MG63 (cell line): ENCODE measurements at regions not wholly inside any gene's neighbourhood (a gene's known extent, or its start where the extent isn't known, plus 50 kb on each side); places are given as distances from the start of the nearest gene placed in this dataset.

Source experiments
- DNase-seq: peaks from one replicate; pipeline ENCODE4 v3.0.0-alpha.2; 2020
- H3K27me3 ChIP-seq: fragments of 250-450 bp; sonication (Bioruptor Pico); 2 replicates; pipeline ENCODE4 v1.5.1; 2020; ENCODE audit warnings: mild to moderate bottlenecking, moderate library complexity
- H3K36me3 ChIP-seq: fragments of 250-450 bp; sonication (Bioruptor Pico); 2 replicates; pipeline ENCODE4 v1.5.1; 2020; ENCODE audit warnings: mild to moderate bottlenecking, moderate library complexity
- H3K4me3 ChIP-seq: fragments of 250-450 bp; sonication (Bioruptor Pico); 2 replicates; pipeline ENCODE4 v1.5.1; 2020; ENCODE audit warnings: mild to moderate bottlenecking, moderate library complexity
- H3K9me3 ChIP-seq: fragments of 250-450 bp; sonication (Bioruptor Pico); 2 replicates; pipeline ENCODE4 v1.5.1; 2020; ENCODE audit warnings: mild to moderate bottlenecking, moderate library complexity

DNA sequence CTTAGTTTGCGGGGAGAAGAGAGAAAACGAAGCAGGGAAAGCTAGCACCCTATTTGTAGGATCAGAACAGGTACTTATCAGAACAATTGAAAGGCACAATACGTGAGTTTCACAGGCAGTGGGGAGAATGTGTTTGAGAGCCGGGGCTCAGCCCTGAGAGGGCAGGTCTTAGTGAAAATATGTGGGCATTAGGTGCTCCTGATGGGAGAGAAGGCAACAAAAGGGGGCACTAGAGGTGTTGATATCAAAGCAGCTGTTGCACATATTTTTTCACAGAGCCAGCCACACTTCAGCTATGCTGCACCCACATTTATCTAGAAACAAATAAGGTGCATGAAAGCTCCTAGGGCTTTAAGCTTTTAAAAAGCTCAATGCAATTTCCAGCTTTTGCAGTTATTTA is 99.7 kb upstream of the MAN2A1 start:
- no peak for DNase-seq
- Histone ChIP-seq H3K36me3 (no peaks in the 10 kb centered on the region), H3K27me3 (no peaks in the 10 kb centered on the region), H3K4me3 (no peak overlapping the region), H3K9me3 (no peaks in the 10 kb centered on the region)

DNA sequence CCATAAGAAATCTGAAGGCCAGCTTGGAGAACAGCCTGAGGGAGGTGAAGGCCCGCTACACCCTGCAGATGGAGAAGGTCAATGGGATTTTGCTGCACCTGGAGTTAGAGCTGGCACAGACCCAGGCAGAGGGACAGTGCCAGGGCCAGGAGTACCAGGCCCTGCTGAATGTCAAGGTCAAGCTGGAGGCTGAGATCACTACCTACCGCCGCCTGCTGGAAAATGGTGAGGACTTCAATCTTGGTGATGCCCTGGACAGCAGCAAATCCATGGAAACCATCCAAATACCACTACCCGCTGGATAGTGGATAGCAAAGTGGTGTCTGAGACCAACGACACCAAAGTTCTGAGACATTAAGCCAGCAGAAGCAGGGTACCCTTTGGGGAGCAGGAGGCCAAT is 100.5 kb upstream of the MAN2A1 start:
- DNase-seq, result no peak
- Histone ChIP-seq H3K36me3 (no peaks in the 10 kb centered on the region), H3K27me3 (no peaks in the 10 kb centered on the region), H3K9me3 (no peaks in the 10 kb centered on the region), H3K4me3 (no peak overlapping the region)

DNA sequence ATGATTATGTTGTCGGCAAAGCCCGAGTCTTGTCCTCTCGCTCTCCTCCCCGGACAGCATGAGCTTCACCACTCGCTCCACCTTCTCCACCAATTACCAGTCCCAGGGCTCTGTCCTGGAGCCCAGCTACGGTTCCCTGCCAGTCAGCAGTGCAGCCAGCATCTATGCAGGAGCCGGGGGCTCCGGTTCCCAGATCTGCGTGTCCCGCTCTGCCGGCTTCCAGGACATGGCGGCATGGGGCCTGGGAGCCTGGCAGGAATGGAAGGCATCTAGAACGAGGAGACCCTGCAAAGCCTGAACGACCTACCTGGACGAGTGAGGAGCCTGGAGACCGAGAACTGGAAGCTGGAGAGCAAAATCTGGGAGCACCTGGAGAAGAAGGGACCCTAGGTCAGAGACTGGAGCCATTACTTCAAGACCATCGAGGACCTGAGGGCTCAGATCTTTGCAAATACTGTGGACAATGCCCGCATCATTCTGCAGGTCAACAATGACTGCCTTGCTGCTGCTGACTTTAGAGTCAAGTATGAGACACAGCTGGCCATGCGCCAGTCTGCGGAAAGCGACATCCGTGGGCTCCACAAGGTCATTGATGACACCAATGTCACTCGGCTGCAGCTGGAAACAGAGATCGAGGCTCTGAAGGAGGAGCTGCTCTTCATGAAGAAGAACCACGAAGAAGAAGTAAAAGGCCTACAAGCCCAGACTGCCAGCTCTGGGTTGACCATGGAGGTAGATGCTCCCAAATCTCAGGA is 101.3 kb upstream of the MAN2A1 start:
- H3K27me3 ChIP-seq, result no peaks in the 10 kb centered on the region
- no peaks in the 10 kb centered on the region for H3K9me3 ChIP-seq

DNA sequence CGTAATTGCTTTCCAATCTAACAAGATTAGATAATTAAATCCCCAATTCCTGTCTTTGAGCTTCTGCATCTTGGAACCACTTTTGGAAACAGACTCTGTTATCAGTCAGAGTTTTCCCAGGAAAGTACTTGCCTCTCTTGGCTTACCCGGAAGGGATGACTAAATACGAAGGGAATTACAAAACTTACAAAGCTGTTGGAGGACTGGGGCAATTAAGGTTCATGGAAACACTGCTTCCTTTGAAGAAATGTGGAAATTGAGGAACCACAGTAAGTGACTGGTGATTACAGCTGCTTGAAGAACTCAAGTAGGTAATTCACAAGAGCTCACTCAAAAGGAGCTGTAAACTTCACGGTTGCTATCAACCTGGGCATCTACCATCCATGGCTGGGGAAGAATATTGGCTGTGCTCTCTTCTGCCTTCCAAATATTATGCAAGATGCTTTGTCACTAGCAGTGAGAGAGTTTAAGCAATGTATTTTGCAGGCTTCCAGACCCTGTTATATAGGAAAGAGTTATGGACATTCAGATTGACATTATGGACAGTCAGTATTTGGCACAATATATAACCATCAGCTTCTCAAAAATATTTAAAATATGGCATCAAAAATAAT is 104.6 kb upstream of the MAN2A1 start:
- DNase-seq, result no peak
- Histone ChIP-seq H3K36me3 (no peaks in the 10 kb centered on the region), H3K4me3 (no peak overlapping the region)

More for the DNA sequence above, 101.3 kb upstream of the MAN2A1 start:
- H3K4me3 ChIP-seq, result no peak overlapping the region
- no peaks in the 10 kb centered on the region for H3K36me3 ChIP-seq
- DNase-seq, result no peak

DNA sequence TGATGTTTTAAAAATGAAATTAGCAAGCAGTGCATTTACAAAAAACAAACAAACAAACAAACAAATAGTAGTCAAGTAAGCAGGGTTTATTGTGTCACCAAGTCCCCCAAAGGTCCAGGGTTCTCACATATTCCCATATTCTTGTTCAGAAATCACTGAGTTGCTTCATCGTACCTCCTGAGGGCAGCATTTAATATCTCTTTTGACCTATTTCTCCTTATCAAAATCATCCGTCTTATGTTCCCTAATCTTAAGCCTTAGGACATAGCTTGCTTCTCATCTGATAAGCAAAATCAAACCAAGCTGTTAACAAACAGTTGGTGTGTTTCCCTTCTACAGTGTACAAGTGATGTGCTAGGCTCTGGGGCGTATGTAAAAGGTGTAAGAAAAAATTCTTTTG is 109.5 kb upstream of the MAN2A1 start:
- H3K36me3 ChIP-seq, result no peaks in the 10 kb centered on the region
- H3K4me3 ChIP-seq, result no peak overlapping the region
- no peaks in the 10 kb centered on the region for H3K27me3 ChIP-seq
- H3K9me3 ChIP-seq, result no peaks in the 10 kb centered on the region
- DNase-seq, result no peak

More for the DNA sequence above, 104.6 kb upstream of the MAN2A1 start:
- no peaks in the 10 kb centered on the region for H3K27me3 ChIP-seq
- H3K9me3 ChIP-seq, result no peaks in the 10 kb centered on the region

DNA sequence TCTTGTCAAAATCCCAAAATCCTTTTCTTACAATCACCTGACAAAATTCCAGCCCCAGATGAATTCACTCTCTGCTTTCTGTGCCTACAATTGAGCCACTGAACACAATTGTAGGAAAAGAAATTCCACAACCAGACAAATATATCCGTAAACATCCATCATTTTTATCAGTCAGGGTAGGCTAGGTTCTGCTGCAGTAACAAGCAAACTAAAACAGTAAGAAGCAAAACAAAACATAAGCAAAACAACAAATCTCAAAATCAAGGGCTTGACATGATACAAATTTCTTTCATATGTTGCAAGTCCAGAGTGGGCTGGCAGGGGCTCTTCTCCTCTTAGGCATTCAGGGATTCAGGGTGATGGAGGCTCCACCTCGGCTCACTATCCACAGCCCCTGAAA is 114.2 kb upstream of the MAN2A1 start:
- no peaks in the 10 kb centered on the region; the same call in 1 of the 2 replicates for H3K27me3 ChIP-seq
- no peaks in the 10 kb centered on the region for H3K9me3 ChIP-seq
- no peak for DNase-seq
- H3K4me3 ChIP-seq, result no peak overlapping the region
- H3K36me3 ChIP-seq, result no peaks in the 10 kb centered on the region

DNA sequence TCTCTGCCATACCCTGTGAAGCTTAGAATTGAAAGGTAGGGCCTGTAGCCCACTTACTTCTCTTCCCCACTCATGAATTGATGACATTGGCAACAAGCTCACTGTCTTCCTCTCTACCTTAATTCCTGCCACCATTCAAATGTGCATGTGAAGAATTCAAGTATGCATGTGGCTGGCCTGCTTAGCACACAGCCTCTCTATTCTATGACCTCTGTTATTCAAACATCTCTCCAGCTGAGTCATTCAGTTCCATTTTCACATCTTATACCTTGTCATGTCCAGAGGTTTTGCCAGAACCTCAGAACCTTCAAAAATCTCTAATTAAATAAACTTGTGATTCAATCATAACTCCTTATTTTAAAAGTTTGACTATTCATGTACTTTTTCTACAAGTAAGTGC is 114.7 kb upstream of the MAN2A1 start:
- no peaks in the 10 kb centered on the region for H3K36me3 ChIP-seq
- H3K4me3 ChIP-seq, result no peak overlapping the region
- no peaks in the 10 kb centered on the region for H3K9me3 ChIP-seq
- no peak for DNase-seq
- no peaks in the 10 kb centered on the region; the same call in 1 of the 2 replicates for H3K27me3 ChIP-seq

DNA sequence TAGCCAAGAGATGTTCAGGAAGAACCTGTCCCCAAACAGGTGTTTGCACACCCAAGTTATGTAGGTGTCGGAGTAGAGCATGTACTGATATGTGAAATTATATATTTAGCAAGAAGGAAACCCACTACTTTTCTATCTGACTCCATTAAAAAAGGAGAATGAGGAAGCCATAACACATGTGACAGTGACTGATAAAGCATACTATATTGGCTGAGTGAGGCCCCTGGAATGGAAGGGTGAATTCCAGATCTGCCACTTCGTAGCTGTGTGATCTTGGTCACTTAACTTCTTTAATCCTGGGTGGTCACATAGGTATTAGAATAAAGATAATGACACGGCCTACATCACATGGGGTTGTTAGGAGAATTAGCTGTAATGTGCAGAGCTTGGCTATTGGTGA is 116.0 kb upstream of the MAN2A1 start:
- Histone ChIP-seq H3K36me3 (no peaks in the 10 kb centered on the region), H3K27me3 (no peaks in the 10 kb centered on the region; the same call in 1 of the 2 replicates), H3K9me3 (no peaks in the 10 kb centered on the region), H3K4me3 (no peak overlapping the region)
- no peak for DNase-seq

DNA sequence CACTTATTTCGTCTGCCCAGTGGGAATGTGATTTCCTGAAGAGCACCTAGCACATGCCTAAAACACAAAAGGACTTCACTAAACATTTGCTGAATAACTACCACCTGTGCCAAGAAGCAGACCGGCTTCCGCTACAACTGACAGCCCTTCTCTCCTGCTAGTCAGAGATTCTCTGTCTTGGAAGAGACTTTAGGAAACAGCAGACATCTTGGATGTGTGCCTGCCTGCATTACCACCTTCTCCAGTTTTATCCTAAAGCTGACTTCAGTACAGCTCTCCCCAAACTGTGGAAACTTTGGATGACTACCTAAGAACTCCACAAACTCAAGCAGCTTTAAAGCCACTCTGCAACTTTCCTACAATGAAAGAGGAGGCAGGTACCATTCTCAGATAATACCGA is 116.5 kb upstream of the MAN2A1 start:
- no peak for DNase-seq
- no peaks in the 10 kb centered on the region for H3K36me3 ChIP-seq
- no peak overlapping the region for H3K4me3 ChIP-seq
- H3K9me3 ChIP-seq, result no peaks in the 10 kb centered on the region
- H3K27me3 ChIP-seq, result no peaks in the 10 kb centered on the region; the same call in 1 of the 2 replicates

DNA sequence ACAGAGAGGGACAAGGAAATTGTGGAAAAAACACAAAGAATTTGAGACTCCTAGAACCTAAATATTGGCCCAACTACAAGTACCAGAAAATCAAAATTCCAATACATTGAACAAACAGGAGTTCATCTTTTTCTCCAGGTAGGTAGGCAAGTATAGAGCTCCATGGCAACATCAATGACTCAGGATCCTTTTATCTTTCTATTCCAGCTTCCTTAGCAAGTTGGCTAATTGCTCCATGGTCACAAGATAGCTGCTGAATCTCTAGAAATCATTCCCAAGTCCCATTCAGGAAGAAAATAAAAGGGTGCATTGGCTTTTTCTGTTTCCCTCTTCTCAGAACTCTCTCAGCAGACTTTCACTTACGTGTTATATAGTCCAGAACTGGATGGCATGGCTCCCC is 117.9 kb upstream of the MAN2A1 start:
- Histone ChIP-seq H3K27me3 (no peaks in the 10 kb centered on the region; the same call in 1 of the 2 replicates), H3K4me3 (no peak overlapping the region), H3K9me3 (no peaks in the 10 kb centered on the region), H3K36me3 (no peaks in the 10 kb centered on the region)
- DNase-seq, result no peak

DNA sequence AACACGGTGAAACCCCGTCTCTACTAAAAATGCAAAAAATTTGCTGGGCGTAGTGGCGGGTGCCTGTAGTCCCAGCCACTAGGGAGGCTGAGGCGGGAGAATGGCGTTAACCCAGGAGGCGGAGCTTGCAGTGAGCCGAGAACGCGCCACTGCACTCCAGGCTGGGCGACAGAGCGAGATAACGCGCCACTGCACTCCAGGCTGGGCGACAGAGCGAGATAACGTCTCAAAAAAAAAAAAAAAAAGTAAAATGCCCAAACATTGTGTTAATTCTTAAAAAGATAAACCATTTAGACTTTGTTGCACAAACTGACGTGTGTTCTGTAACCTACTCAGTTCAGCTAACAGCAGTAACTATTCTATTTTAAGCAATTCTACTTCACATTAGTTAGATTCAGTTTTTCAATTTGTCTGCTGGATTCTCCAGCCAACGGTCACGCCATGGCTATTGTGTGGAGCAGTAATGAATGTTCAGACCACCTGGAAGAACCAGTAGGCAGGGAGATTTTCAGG is 119.3 kb upstream of the MAN2A1 start:
- H3K36me3 ChIP-seq, result no peaks in the 10 kb centered on the region
- H3K9me3 ChIP-seq, result peaks cover 2% of the 10 kb centered on the region; the same call in 1 of the 2 replicates
- H3K27me3 ChIP-seq, result no peaks in the 10 kb centered on the region; the same call in 1 of the 2 replicates
- H3K4me3 ChIP-seq, result no peak overlapping the region
- no peak for DNase-seq

DNA sequence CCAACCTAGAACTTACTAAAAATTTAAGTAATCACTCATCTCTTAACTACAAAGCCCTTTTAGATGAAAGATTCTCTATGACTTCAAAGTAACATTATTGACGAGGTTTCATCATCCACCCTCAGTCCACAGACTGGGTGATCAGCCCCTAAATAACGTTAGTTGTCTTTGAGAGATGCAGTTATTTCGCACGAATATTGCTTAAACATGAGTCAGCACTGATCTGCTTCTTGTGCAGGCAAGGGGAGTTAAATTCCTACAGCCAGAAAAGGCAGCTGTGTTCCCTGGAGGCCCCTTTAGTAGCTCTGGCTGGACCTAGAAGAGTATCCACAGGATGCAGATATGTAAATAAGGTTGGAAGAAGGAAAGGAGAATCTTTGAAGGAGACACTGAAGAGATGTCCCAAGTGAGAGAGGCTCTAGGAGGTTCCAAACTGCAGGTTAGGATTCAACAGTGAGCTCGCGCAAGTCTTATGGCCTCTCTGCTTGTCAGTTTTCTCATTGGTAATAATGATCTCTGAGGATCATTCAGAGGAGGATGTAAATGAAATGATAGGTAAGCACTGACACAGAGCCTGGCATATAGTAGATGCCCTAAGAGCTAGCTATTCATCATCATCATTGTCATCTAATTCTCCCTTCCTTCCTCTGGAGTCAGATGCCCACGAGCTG is 122.2 kb upstream of the MAN2A1 start:
- Histone ChIP-seq H3K36me3 (no peaks in the 10 kb centered on the region), H3K4me3 (no peak overlapping the region), H3K9me3 (peaks cover 2% of the 10 kb centered on the region; the same call in 1 of the 2 replicates), H3K27me3 (no peaks in the 10 kb centered on the region; the same call in 1 of the 2 replicates)
- DNase-seq, result no peak

DNA sequence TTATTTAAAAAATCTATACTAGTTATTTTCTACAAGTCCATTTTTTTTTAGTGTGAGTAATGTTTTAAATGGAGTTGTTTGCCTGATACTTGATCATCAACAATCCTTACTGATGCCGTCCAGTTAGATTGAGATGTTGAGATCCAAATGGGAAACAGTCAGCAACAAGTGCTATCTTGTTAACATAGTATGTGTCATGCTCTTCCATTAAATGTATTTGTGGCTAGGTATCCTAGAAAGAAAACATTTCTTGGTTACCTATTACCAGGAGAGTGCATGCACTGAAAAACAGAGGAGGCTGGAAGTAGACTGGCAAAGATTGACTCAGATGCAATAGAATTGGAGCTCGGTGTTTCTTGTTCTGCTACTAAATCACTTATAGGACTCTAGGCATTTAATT is 123.4 kb upstream of the MAN2A1 start:
- no peak for DNase-seq

DNA sequence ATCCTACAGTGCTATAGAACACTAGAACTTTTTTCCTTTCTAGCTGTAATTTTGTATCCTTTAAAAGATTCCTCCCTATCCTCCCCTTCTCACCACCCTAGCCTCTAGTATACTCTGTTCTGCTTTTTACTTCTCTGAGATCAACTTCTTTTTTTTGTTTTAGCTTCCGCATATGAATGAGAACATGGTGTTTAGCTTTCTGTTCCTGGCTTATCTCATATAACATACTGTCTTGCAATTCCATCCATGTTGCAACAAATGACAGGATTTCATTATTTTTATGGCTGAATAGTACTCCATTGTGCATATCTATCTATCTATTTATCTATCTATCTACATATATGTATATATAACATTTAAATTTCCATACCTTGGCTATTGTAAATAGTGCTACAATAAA is 126.0 kb upstream of the MAN2A1 start:
- Histone ChIP-seq H3K4me3 (no peak overlapping the region), H3K36me3 (no peaks in the 10 kb centered on the region), H3K9me3 (peaks cover 2% of the 10 kb centered on the region; the same call in 1 of the 2 replicates), H3K27me3 (no peaks in the 10 kb centered on the region; the same call in 1 of the 2 replicates)
- DNase-seq, result no peak

More for the DNA sequence above, 123.4 kb upstream of the MAN2A1 start:
- no peaks in the 10 kb centered on the region; the same call in 1 of the 2 replicates for H3K27me3 ChIP-seq
- H3K9me3 ChIP-seq, result peaks cover 2% of the 10 kb centered on the region; the same call in 1 of the 2 replicates
- no peaks in the 10 kb centered on the region for H3K36me3 ChIP-seq
- no peak overlapping the region for H3K4me3 ChIP-seq

DNA sequence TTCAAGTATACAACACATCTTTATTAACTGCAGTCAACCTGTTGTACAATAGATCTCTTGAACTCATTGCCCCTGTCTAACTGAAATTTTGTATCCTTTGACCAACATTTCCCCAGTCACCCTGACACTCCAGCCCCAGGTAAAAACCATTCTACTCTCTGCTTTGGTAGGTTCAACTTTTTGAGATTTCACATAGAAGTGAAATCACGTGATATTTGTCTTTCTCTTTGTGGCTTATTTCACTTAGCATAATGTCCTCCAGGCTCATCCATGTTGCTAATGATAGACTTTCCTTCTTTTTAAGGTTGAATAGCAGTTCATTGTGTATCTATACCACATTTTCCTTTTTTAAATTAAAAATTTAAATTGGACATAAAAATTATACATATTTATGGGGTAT is 126.5 kb upstream of the MAN2A1 start:
- Histone ChIP-seq H3K36me3 (no peaks in the 10 kb centered on the region), H3K27me3 (no peaks in the 10 kb centered on the region; the same call in 1 of the 2 replicates), H3K4me3 (no peak overlapping the region), H3K9me3 (peaks cover 2% of the 10 kb centered on the region; the same call in 1 of the 2 replicates)
- no peak for DNase-seq

DNA sequence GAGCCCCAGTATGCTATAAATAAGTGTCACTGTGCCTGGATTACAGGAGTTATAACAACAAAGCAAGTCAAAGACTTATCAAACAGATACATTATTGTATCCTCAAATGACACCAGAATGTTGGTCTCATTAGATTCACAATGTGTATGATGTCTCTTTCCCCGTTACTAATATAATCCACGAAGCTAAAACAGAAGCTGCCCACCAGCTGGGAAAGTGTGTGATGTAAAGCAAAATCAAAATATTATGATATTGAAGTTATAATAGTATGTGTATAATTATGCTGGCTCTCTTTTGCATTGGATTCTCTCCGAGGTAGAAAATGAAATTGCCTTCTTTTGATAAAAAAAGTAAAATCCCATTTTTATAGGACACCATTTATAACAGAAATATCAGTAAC is 127.3 kb upstream of the MAN2A1 start:
- no peaks in the 10 kb centered on the region; the same call in 1 of the 2 replicates for H3K27me3 ChIP-seq
- no peak for DNase-seq
- no peaks in the 10 kb centered on the region for H3K36me3 ChIP-seq
- H3K4me3 ChIP-seq, result no peak overlapping the region
- H3K9me3 ChIP-seq, result peaks cover 2% of the 10 kb centered on the region; the same call in 1 of the 2 replicates

DNA sequence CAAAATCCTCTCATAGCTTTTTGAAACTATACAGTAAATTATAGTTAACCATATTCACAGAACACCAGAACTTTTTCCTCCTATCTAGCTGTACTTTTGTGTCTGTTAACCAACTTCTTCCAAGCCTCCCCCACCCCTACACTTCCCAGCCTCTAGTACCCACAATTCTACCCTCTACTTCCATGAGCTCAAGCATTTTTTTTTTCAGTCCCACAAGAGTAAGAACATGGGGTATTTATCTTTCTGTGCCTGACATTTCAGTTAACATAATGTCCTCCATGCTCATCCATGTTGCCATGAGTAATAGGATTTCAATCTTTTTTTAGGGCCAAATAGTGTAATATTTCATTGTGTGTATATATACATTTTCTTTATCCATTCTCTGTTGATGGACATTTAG is 128.3 kb upstream of the MAN2A1 start:
- H3K9me3 ChIP-seq, result peaks cover 2% of the 10 kb centered on the region; the same call in 1 of the 2 replicates
- H3K36me3 ChIP-seq, result no peaks in the 10 kb centered on the region
- no peaks in the 10 kb centered on the region; the same call in 1 of the 2 replicates for H3K27me3 ChIP-seq
- H3K4me3 ChIP-seq, result no peak overlapping the region
- DNase-seq, result no peak
